ENCODE measurements at regions not wholly inside any gene's neighbourhood (a gene's known extent, or its start where the extent isn't known, plus 50 kb on each side); places are given as distances from the start of the nearest gene placed in this dataset.

GRCh38 chr2:182616471-182617393 is 99.3 kb upstream of the DNAJC10 start:
- H3K4me3 ChIP-seq (ENCODE audit: control insufficient read depth, low read depth, low read length) = no peak overlapping the region
- peak; percentile 88 for DNase-seq (ENCODE audit: low read depth)
- no peak for TF ChIP-seq CTCF (conservative IDR thresholded peaks at IDR 0.05; ENCODE audit: control insufficient read depth, insufficient read depth, low read depth, low read length)

- TF ChIP-seq CTCF (conservative IDR thresholded peaks at IDR 0.05; ENCODE audit: control insufficient read depth, insufficient read depth, low read depth, low read length) = no peak
Observed at GRCh38 chr2:182618672-182619079, 97.4 kb upstream of the DNAJC10 start.

GRCh38 chr2:182619276-182619675 is 96.8 kb upstream of the DNAJC10 start:
- no peak overlapping the region for H3K4me3 ChIP-seq (ENCODE audit: control insufficient read depth, low read depth, low read length)
- DNase-seq (ENCODE audit: low read depth) = no peak

More at GRCh38 chr2:182618672-182619079, 97.4 kb upstream of the DNAJC10 start:
- peak; percentile 48 for DNase-seq (ENCODE audit: low read depth)
- H3K4me3 ChIP-seq (ENCODE audit: control insufficient read depth, low read depth, low read length) = no peak overlapping the region

GRCh38 chr2:182621191-182621590 is 94.9 kb upstream of the DNAJC10 start:
- DNase-seq (ENCODE audit: low read depth) = no peak
- TF ChIP-seq CTCF (conservative IDR thresholded peaks at IDR 0.05; ENCODE audit: control insufficient read depth, insufficient read depth, low read depth, low read length) = no peak
- no peak overlapping the region for H3K4me3 ChIP-seq (ENCODE audit: control insufficient read depth, low read depth, low read length)

More at GRCh38 chr2:182619276-182619675, 96.8 kb upstream of the DNAJC10 start:
- TF ChIP-seq CTCF (conservative IDR thresholded peaks at IDR 0.05; ENCODE audit: control insufficient read depth, insufficient read depth, low read depth, low read length) = no peak

- H3K4me3 ChIP-seq (ENCODE audit: control insufficient read depth, low read depth, low read length) = no peak overlapping the region
- TF ChIP-seq CTCF (conservative IDR thresholded peaks at IDR 0.05; ENCODE audit: control insufficient read depth, insufficient read depth, low read depth, low read length) = no peak
- DNase-seq (ENCODE audit: low read depth) = no peak
Observed at GRCh38 chr2:182621810-182622209, 94.2 kb upstream of the DNAJC10 start.

- TF ChIP-seq CTCF (conservative IDR thresholded peaks at IDR 0.05; ENCODE audit: control insufficient read depth, insufficient read depth, low read depth, low read length) = no peak
- DNase-seq (ENCODE audit: low read depth) = no peak
- H3K4me3 ChIP-seq (ENCODE audit: control insufficient read depth, low read depth, low read length) = no peak overlapping the region
Observed at GRCh38 chr2:182622231-182622630, 93.8 kb upstream of the DNAJC10 start.

All from fibroblast of mammary gland (primary cell).